ENCODE measurements at regions not wholly inside any gene's neighbourhood (a gene's known extent, or its start where the extent isn't known, plus 50 kb on each side); places are given as distances from the start of the nearest gene placed in this dataset.

DNA sequence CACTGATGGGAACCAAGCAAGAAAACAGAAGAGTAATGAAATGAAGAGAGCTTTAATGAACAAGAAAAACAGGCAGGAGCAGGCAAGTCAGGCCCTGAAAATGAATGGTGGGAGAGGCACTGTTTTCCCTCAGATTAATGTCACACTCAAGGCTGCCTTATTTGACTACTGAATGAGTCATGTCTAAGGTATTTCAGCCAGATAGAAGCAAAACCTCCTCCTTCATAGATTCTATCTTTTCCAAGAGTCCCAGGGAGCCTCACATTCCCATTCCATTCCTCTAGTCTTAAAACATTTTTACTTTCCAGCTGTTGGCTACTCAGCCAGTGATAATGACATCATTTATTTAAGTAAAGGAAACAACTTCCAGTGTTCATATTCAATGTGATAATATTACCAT lies 228.4 kb upstream of the NRIP1 start:
- H3K9me2 ChIP-seq (replicated peaks; ENCODE audit: low read length): no peaks in the 10 kb centered on the region
- ATAC-seq (peak; percentile 99), DNase-seq (peak; percentile 94)
- no TSS peak for BruUV-seq (replicated peaks)
- no peak overlapping the region for H2AFZ ChIP-seq (ENCODE audit: low read length)
- H4K20me1 ChIP-seq (ENCODE audit: low read length): no peaks in the 10 kb centered on the region
- H3F3A ChIP-seq (ENCODE audit: low read length, unreplicated experiment): no peaks in the 10 kb centered on the region
- H3K4me2 ChIP-seq (ENCODE audit: low read length): peak overlapping the region; percentile 58
- CTCF ChIA-PET: no interaction called here
- intact Hi-C loops (cut with micrococcal nuclease): loop anchor here (5.0 kb wide), 1 partner anchor 416 kb away; no protein-coding TSS in a partner anchor
- H3K9me3 ChIP-seq (ENCODE audit: low read length): no peaks in the 10 kb centered on the region
- H3K36me3 ChIP-seq (ENCODE audit: low read depth, low read length): no peaks in the 10 kb centered on the region
- POLR2A ChIA-PET (ENCODE audit: unreplicated experiment): interaction anchor here (0.6 kb wide), 1 partner anchor 59 kb away, joined by 4 read pairs; no protein-coding TSS in a partner anchor
- no peaks in the 10 kb centered on the region for H3K79me2 ChIP-seq (ENCODE audit: low read length)
- no peaks in the 10 kb centered on the region for H3K27me3 ChIP-seq (ENCODE audit: low read length)
- H3K4me3 ChIP-seq (ENCODE audit: low read length): no peak overlapping the region
- H3K9ac ChIP-seq (ENCODE audit: low read length): no peak overlapping the region
- TF ChIP-seq EZH2phosphoT487 (IDR thresholded peaks at IDR 0.05; ENCODE audit: borderline replicate concordance, low read length) (no peak), EZH2 (IDR thresholded peaks at IDR 0.05; ENCODE audit: low read length, unreplicated experiment) (no peak)
- TF ChIP-seq, protein P1, sequence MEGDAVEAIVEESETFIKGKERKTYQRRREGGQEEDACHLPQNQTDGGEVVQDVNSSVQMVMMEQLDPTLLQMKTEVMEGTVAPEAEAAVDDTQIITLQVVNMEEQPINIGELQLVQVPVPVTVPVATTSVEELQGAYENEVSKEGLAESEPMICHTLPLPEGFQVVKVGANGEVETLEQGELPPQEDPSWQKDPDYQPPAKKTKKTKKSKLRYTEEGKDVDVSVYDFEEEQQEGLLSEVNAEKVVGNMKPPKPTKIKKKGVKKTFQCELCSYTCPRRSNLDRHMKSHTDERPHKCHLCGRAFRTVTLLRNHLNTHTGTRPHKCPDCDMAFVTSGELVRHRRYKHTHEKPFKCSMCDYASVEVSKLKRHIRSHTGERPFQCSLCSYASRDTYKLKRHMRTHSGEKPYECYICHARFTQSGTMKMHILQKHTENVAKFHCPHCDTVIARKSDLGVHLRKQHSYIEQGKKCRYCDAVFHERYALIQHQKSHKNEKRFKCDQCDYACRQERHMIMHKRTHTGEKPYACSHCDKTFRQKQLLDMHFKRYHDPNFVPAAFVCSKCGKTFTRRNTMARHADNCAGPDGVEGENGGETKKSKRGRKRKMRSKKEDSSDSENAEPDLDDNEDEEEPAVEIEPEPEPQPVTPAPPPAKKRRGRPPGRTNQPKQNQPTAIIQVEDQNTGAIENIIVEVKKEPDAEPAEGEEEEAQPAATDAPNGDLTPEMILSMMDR (conservative IDR thresholded peaks at IDR 0.05; ENCODE audit: low read depth, low read length): no peak
- peaks cover 32% of the 10 kb centered on the region for H3K4me1 ChIP-seq (ENCODE audit: insufficient read depth, low read length)
- H3K27ac ChIP-seq (ENCODE audit: low read length): peak overlapping the region; percentile 65

DNA sequence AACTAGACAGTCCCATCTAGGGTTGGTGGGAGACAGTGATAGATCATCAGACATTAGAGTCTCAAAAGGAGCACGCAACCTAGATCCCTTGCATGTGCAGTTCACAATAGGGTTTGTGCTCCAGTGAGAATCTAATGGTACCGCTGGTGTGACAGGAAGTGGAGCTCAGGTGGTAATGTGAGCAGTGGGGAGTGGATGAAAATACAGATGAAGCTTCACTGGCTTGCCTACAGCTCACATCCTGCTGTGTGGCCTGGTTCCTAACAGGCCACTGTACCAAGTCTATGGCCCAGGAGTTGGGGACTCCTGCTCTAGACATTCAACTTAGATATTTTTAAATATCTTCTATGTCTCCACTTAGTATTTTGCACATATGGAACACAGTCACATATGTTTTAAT lies 231.1 kb upstream of the NRIP1 start:
- H3K79me2 ChIP-seq (ENCODE audit: low read length): no peaks in the 10 kb centered on the region
- H3K4me3 ChIP-seq (ENCODE audit: low read length): no peak overlapping the region
- H3F3A ChIP-seq (ENCODE audit: low read length, unreplicated experiment): no peaks in the 10 kb centered on the region
- H3K27ac ChIP-seq (ENCODE audit: low read length): no peak overlapping the region
- H4K20me1 ChIP-seq (ENCODE audit: low read length): no peaks in the 10 kb centered on the region
- TF ChIP-seq EZH2 (IDR thresholded peaks at IDR 0.05; ENCODE audit: low read length, unreplicated experiment) (no peak), EZH2phosphoT487 (IDR thresholded peaks at IDR 0.05; ENCODE audit: borderline replicate concordance, low read length) (no peak)
- TF ChIP-seq, protein P1 (conservative IDR thresholded peaks at IDR 0.05; ENCODE audit: low read depth, low read length): no peak
- no TSS peak for BruUV-seq (replicated peaks)
- ATAC-seq (no peak), DNase-seq (no peak)
- H3K27me3 ChIP-seq (ENCODE audit: low read length): no peaks in the 10 kb centered on the region
- H3K36me3 ChIP-seq (ENCODE audit: low read depth, low read length): no peaks in the 10 kb centered on the region
- POLR2A ChIA-PET (ENCODE audit: unreplicated experiment): no interaction called here
- intact Hi-C loops (cut with micrococcal nuclease): no loop called here
- no peak overlapping the region for H3K9ac ChIP-seq (ENCODE audit: low read length)
- no peaks in the 10 kb centered on the region for H3K9me3 ChIP-seq (ENCODE audit: low read length)
- CTCF ChIA-PET: no interaction called here
- no peaks in the 10 kb centered on the region for H3K9me2 ChIP-seq (replicated peaks; ENCODE audit: low read length)
- H2AFZ ChIP-seq (ENCODE audit: low read length): no peak overlapping the region
- H3K4me1 ChIP-seq (ENCODE audit: insufficient read depth, low read length): peaks cover 32% of the 10 kb centered on the region
- no peak overlapping the region for H3K4me2 ChIP-seq (ENCODE audit: low read length)

DNA sequence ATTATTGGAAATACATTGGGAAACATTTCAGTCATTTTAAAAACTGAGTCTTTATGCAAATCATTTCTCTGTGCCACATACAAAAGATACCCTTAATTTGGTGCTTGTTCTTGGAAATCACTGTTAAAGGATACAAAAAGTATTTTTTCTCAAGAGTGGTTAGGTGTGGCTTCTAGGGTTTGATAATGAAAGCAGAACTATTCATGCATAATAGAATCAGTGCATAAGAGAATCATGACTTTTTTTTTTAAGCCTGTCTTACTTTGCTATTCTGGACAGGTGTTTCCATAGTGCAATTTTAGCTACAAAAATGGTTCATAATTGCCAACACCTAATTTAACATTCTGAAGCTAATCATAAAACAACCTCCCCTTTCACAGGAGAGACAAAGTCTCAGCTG lies 233.0 kb upstream of the NRIP1 start:
- no TSS peak for BruUV-seq (replicated peaks)
- CTCF ChIA-PET: no interaction called here
- H3K4me1 ChIP-seq (ENCODE audit: insufficient read depth, low read length): peaks cover 18% of the 10 kb centered on the region

More for the DNA sequence above, 233.0 kb upstream of the NRIP1 start:
- Histone ChIP-seq H3K4me2 (ENCODE audit: low read length) (no peak overlapping the region), H3K79me2 (ENCODE audit: low read length) (no peaks in the 10 kb centered on the region), H2AFZ (ENCODE audit: low read length) (no peak overlapping the region), H3K36me3 (ENCODE audit: low read depth, low read length) (no peaks in the 10 kb centered on the region), H4K20me1 (ENCODE audit: low read length) (no peaks in the 10 kb centered on the region), H3F3A (ENCODE audit: low read length, unreplicated experiment) (no peaks in the 10 kb centered on the region), H3K9me2 (replicated peaks; ENCODE audit: low read length) (no peaks in the 10 kb centered on the region), H3K27me3 (ENCODE audit: low read length) (no peaks in the 10 kb centered on the region), H3K9ac (ENCODE audit: low read length) (no peak overlapping the region), H3K9me3 (ENCODE audit: low read length) (no peaks in the 10 kb centered on the region), H3K27ac (ENCODE audit: low read length) (no peak overlapping the region), H3K4me3 (ENCODE audit: low read length) (no peak overlapping the region)
- DNase-seq (no peak), ATAC-seq (no peak)
- TF ChIP-seq EZH2 (IDR thresholded peaks at IDR 0.05; ENCODE audit: low read length, unreplicated experiment) (no peak), EZH2phosphoT487 (IDR thresholded peaks at IDR 0.05; ENCODE audit: borderline replicate concordance, low read length) (no peak)
- TF ChIP-seq, protein P1 (conservative IDR thresholded peaks at IDR 0.05; ENCODE audit: low read depth, low read length): no peak
- POLR2A ChIA-PET (ENCODE audit: unreplicated experiment): no interaction called here
- intact Hi-C loops (cut with micrococcal nuclease): no loop called here

Measured in PC-3 (cell line).